Endodermal cell (in vitro differentiated cells): ENCODE measurements at regions not wholly inside any gene's neighbourhood (a gene's known extent, or its start where the extent isn't known, plus 50 kb on each side); places are given as distances from the start of the nearest gene placed in this dataset.

Experiments
- DNase-seq: peaks from one replicate; pipeline ENCODE4 v3.0.0-alpha.2; 2017
- H3K27ac ChIP-seq: 2 replicates; pipeline ENCODE4 v1.5.1; 2013; ENCODE audit warnings: mild to moderate bottlenecking, low read depth, low read length, moderate library complexity
- H3K27me3 ChIP-seq: 2 replicates; pipeline ENCODE4 v1.6.1; 2013; ENCODE audit warnings: mild to moderate bottlenecking, low read length, moderate library complexity; ENCODE audit not compliant: insufficient read depth, control insufficient read depth, poor library complexity, severe bottlenecking
- H3K36me3 ChIP-seq: 2 replicates; pipeline ENCODE4 v1.7.0; 2013; ENCODE audit warnings: mild to moderate bottlenecking, low read length, moderate library complexity; ENCODE audit not compliant: control insufficient read depth, insufficient read depth
- H3K4me1 ChIP-seq: one replicate; pipeline ENCODE4 v1.7.0; 2013; ENCODE audit warnings: low read length; ENCODE audit not compliant: control insufficient read depth, insufficient read depth
- H3K4me3 ChIP-seq: 2 replicates; pipeline ENCODE4 v1.5.1; 2013; ENCODE audit warnings: mild to moderate bottlenecking, low read length, moderate library complexity
- H3K9ac ChIP-seq: 2 replicates; pipeline ENCODE4 v1.6.1; 2013; ENCODE audit warnings: mild to moderate bottlenecking, low read length, moderate library complexity; ENCODE audit not compliant: poor library complexity, severe bottlenecking; ENCODE audit errors: extremely low read depth
- H3K9me3 ChIP-seq: 2 replicates; pipeline ENCODE4 v1.6.1; 2013; ENCODE audit warnings: mild to moderate bottlenecking, low read length, moderate library complexity; ENCODE audit not compliant: control insufficient read depth
- H3K27ac Mint-ChIP-seq: 2 replicates; pipeline ENCODE4 v1.8.0; 2020; ENCODE audit warnings: mixed read lengths
- H3K27me3 Mint-ChIP-seq: 2 replicates; pipeline ENCODE4 v1.8.0; 2021; ENCODE audit warnings: mild to moderate bottlenecking, mixed read lengths; ENCODE audit not compliant: insufficient read depth
- H3K36me3 Mint-ChIP-seq: 2 replicates; pipeline ENCODE4 v1.8.0; 2020; ENCODE audit warnings: low read depth, mixed read lengths
- H3K4me1 Mint-ChIP-seq: 2 replicates; pipeline ENCODE4 v1.8.0; 2020; ENCODE audit warnings: mixed read lengths
- H3K4me3 Mint-ChIP-seq: 2 replicates; pipeline ENCODE4 v1.8.0; 2020; ENCODE audit warnings: mild to moderate bottlenecking, moderate library complexity, mixed read lengths
- H3K9me3 Mint-ChIP-seq: 2 replicates; pipeline ENCODE4 v1.8.0; 2020; ENCODE audit warnings: mild to moderate bottlenecking, mixed read lengths
- CTCF ChIP-seq: fragments of 200-600 bp; sonication (generic); conservative IDR thresholded peaks from 2 replicates; pipeline ENCODE4 v1.5.0; 2021; ENCODE audit warnings: antibody characterized with exemption, mild to moderate bottlenecking
- WGBS, 2 experiments: methylation state at CpG; one replicate each; pipeline versions ENCODE4 v1.1.5 to v1.1.7; 2013; ENCODE audit warnings: missing lambda C conversion rate in 2 of 2, mixed read lengths in 1 of 2; ENCODE audit not compliant: insufficient coverage in 1 of 2, insufficient read length in 1 of 2; 5-methylcytosine and 5-hydroxymethylcytosine counted together

- Histone ChIP-seq H3K36me3 (no peaks in the 10 kb centered on the region), H3K4me3 (no peak overlapping the region), H3K27me3 (no peaks in the 10 kb centered on the region), H3K9me3 (peaks cover 16% of the 10 kb centered on the region), H3K27ac (no peak overlapping the region), H3K4me1 (peaks cover 3% of the 10 kb centered on the region), H3K9ac (no peak overlapping the region)
- Mint-ChIP-seq H3K9me3 (peaks cover 10% of the 10 kb centered on the region), H3K4me3 (no peak overlapping the region), H3K4me1 (no peaks in the 10 kb centered on the region), H3K27me3 (no peaks in the 10 kb centered on the region), H3K27ac (no peak overlapping the region), H3K36me3 (no peaks in the 10 kb centered on the region)
- DNase-seq = no peak
- TF ChIP-seq CTCF = no peak
- 85 to 91% methylated on average over 4 to 10 of the region's 10 CpGs for WGBS, 2 experiments
Observed at GRCh38 chr10:3981300-3981699, 196.3 kb upstream of the KLF6 start.

GRCh38 chr10:3980660-3981059, 195.7 kb upstream of the KLF6 start:
- WGBS, 2 experiments = no CpG with 5 or more reads among the region's 1 CpG

GRCh38 chr10:3980144-3980543, 195.1 kb upstream of the KLF6 start:
- Mint-ChIP-seq H3K27ac (no peak overlapping the region), H3K9me3 (peaks cover 11% of the 10 kb centered on the region), H3K4me1 (no peaks in the 10 kb centered on the region), H3K27me3 (no peaks in the 10 kb centered on the region), H3K4me3 (no peak overlapping the region), H3K36me3 (no peaks in the 10 kb centered on the region)
- Histone ChIP-seq H3K36me3 (no peaks in the 10 kb centered on the region), H3K4me1 (peaks cover 3% of the 10 kb centered on the region), H3K27me3 (no peaks in the 10 kb centered on the region), H3K4me3 (no peak overlapping the region), H3K9me3 (peaks cover 24% of the 10 kb centered on the region), H3K27ac (no peak overlapping the region), H3K9ac (no peak overlapping the region)
- TF ChIP-seq CTCF = no peak
- 70 to 87% methylated on average over 2 to 4 of the region's 4 CpGs for WGBS, 2 experiments
- DNase-seq = no peak

More at GRCh38 chr10:3980660-3981059, 195.7 kb upstream of the KLF6 start:
- no peaks in the 10 kb centered on the region for H3K27me3 ChIP-seq
- Mint-ChIP-seq H3K36me3 (no peaks in the 10 kb centered on the region), H3K27ac (no peak overlapping the region), H3K9me3 (peaks cover 10% of the 10 kb centered on the region), H3K27me3 (no peaks in the 10 kb centered on the region), H3K4me3 (no peak overlapping the region), H3K4me1 (no peaks in the 10 kb centered on the region)
- no peaks in the 10 kb centered on the region for H3K36me3 ChIP-seq
- no peak for TF ChIP-seq CTCF
- no peak overlapping the region for H3K4me3 ChIP-seq
- no peak overlapping the region for H3K27ac ChIP-seq
- H3K4me1 ChIP-seq = peaks cover 3% of the 10 kb centered on the region
- no peak overlapping the region for H3K9ac ChIP-seq
- no peak for DNase-seq
- peaks cover 20% of the 10 kb centered on the region for H3K9me3 ChIP-seq
